A549 (cell line): ENCODE measurements at regions not wholly inside any gene's neighbourhood (a gene's known extent, or its start where the extent isn't known, plus 50 kb on each side); places are given as distances from the start of the nearest gene placed in this dataset.

Experiments used
- ATAC-seq, 2 experiments: fragments of 200-7000 bp in 1 of 2; fragments of >200 bp in 1 of 2; cut with Nextera tagmentation in 1 of 2; cut with Tn5 transposase in 1 of 2; 3 replicates each; pipeline versions ENCODE4 v1.8.0 to v1.9.1; 2018 to 2020; ENCODE audit warnings: mild to moderate bottlenecking in 1 of 2, moderate library complexity in 1 of 2
- CTCF ChIA-PET: fragments of 300-600 bp; sonication (Branson Sonifier 250); formaldehyde crosslinking; extraction: SDS; loops from one replicate; lab custom pipeline; 2021; ENCODE audit warnings: antibody characterized with exemption, inconsistent platforms; lab: Yijun Ruan, JAX
- POLR2A ChIA-PET: fragments of 350-600 bp; formaldehyde crosslinking; extraction: SDS; loops from one replicate; lab custom pipeline; 2021; ENCODE audit warnings: antibody characterized with exemption, inconsistent platforms; lab: Yijun Ruan, JAX
- DNase-seq, 2 experiments: peaks; one replicate each; pipeline versions ENCODE4 v3.0.0 to v3.0.0-alpha.2; 2011 to 2016; ENCODE audit warnings: low read depth in 1 of 2, low spot score in 1 of 2
- FAIRE-seq: peaks from 2 replicates; lab custom pipeline; 2011; peaks lifted over from hg19 to GRCh38; lab: Jason Lieb, UNC
- H3K27ac ChIP-seq, 2 experiments: fragments of >200 bp; sonication (Bioruptor Twin); formaldehyde crosslinking; 3 replicates each; pipeline ENCODE4 v1.5.1; 2016 to 2017
- H3K4me1 ChIP-seq: fragments of >200 bp; sonication (Bioruptor Twin); formaldehyde crosslinking; 3 replicates; pipeline ENCODE4 v1.6.1; 2016
- H3K4me2 ChIP-seq: fragments of >200 bp; sonication (Bioruptor Twin); formaldehyde crosslinking; 3 replicates; pipeline ENCODE4 v1.6.1; 2016
- H3K4me3 ChIP-seq: fragments of >200 bp; sonication (Bioruptor Twin); formaldehyde crosslinking; 3 replicates; pipeline ENCODE4 v1.5.1; 2016
- H3K9me3 ChIP-seq: fragments of >200 bp; sonication (Bioruptor Twin); formaldehyde crosslinking; 3 replicates; pipeline ENCODE4 v1.6.1; 2016
- CBX2 ChIP-seq: fragments of 200-600 bp; sonication (generic); IDR thresholded peaks from 2 replicates; pipeline ENCODE4 v1.6.1; 2016; ENCODE audit warnings: low read depth, mild to moderate bottlenecking, borderline replicate concordance
- CBX8 ChIP-seq: fragments of 200-600 bp; sonication (generic); IDR thresholded peaks from 2 replicates; pipeline ENCODE4 v1.6.1; 2016
- CHD4 ChIP-seq: fragments of 200-600 bp; sonication (generic); IDR thresholded peaks from 2 replicates; pipeline ENCODE4 v1.6.1; 2016; ENCODE audit warnings: antibody characterized with exemption, mild to moderate bottlenecking, borderline replicate concordance
- JUNB ChIP-seq: fragments of >200 bp; sonication (Bioruptor Twin); formaldehyde crosslinking; IDR thresholded peaks from 2 replicates; pipeline ENCODE4 v1.6.1; 2016
- KDM5A ChIP-seq: fragments of 200-600 bp; sonication (generic); IDR thresholded peaks from 2 replicates; pipeline ENCODE4 v1.6.1; 2016; ENCODE audit warnings: antibody characterized with exemption, mild to moderate bottlenecking
- NFE2L2 ChIP-seq: fragments of 150-350 bp; conservative IDR thresholded peaks from 2 replicates; pipeline ENCODE4 v1.6.1; 2014; ENCODE audit warnings: low read length
- NPAS2 ChIP-seq: fragments of 250-450 bp; sonication (Bioruptor Pico); IDR thresholded peaks from 2 replicates; pipeline ENCODE4 v1.8.0; 2022; ENCODE audit warnings: mild to moderate bottlenecking, moderate library complexity, borderline replicate concordance
- POLR2A ChIP-seq: IDR thresholded peaks from 2 replicates; pipeline ENCODE4 v1.6.1; 2012; ENCODE audit warnings: mild to moderate bottlenecking, low read length
- RAD21 ChIP-seq, 2 experiments: fragments of >200 bp in 1 of 2; sonication (Bioruptor Twin) in 1 of 2; formaldehyde crosslinking in 1 of 2; IDR thresholded peaks in 1 of 2; conservative IDR thresholded peaks in 1 of 2; 2 replicates in 1 of 2; 3 replicates in 1 of 2; pipeline ENCODE4 v1.6.1; 2012 to 2018; ENCODE audit warnings: inconsistent platforms in 1 of 2
- RARB ChIP-seq: fragments of 250-450 bp; sonication (Bioruptor Pico); IDR thresholded peaks from 2 replicates; pipeline ENCODE4 v1.8.0; 2021; ENCODE audit warnings: mild to moderate bottlenecking, moderate library complexity
- RCOR1 ChIP-seq: fragments of 150-350 bp; IDR thresholded peaks from 2 replicates; pipeline ENCODE4 v1.6.1; 2014; ENCODE audit warnings: antibody characterized with exemption, low read length, low read depth
- REST ChIP-seq: fragments of 200-600 bp; sonication (generic); IDR thresholded peaks from 2 replicates; pipeline ENCODE4 v1.6.1; 2016; ENCODE audit warnings: antibody characterized with exemption, mild to moderate bottlenecking, moderate library complexity
- RFX5 ChIP-seq: fragments of 450-650 bp; IDR thresholded peaks from 2 replicates; pipeline ENCODE4 v1.7.1; 2014; ENCODE audit warnings: antibody characterized with exemption, mild to moderate bottlenecking, moderate library complexity
- SMC3 ChIP-seq: fragments of >200 bp; sonication (Bioruptor Twin); formaldehyde crosslinking; IDR thresholded peaks from 3 replicates; pipeline ENCODE4 v1.6.1; 2018; ENCODE audit warnings: inconsistent platforms
- SREBF2 ChIP-seq: fragments of 450-650 bp; IDR thresholded peaks from 2 replicates; pipeline ENCODE4 v1.6.1; 2014; ENCODE audit warnings: mild to moderate bottlenecking, moderate library complexity
- ZC3H11A ChIP-seq: fragments of 450-650 bp; IDR thresholded peaks from 2 replicates; pipeline ENCODE4 v1.6.1; 2014; ENCODE audit warnings: antibody characterized with exemption, mild to moderate bottlenecking
- ZFP36 ChIP-seq: fragments of 450-650 bp; IDR thresholded peaks from 2 replicates; pipeline ENCODE4 v1.6.1; 2014; ENCODE audit warnings: borderline replicate concordance; ENCODE audit not compliant: partially characterized antibody
- ZNF302 ChIP-seq: fragments of 250-450 bp; sonication (Bioruptor Pico); IDR thresholded peaks from 2 replicates; pipeline ENCODE4 v1.9.0; 2021; ENCODE audit warnings: inconsistent platforms, mild to moderate bottlenecking, moderate library complexity
- WGBS: methylation state at CpG from one replicate; pipeline ENCODE4 v1.1.6; 2017; ENCODE audit errors: missing lambda C conversion rate; 5-methylcytosine and 5-hydroxymethylcytosine counted together
- TF ChIP-seq, protein P1 (sequence below): IDR thresholded peaks from 2 replicates; pipeline ENCODE4 v1.6.1; 2012; ENCODE audit warnings: low read depth, borderline replicate concordance
- TF ChIP-seq, protein P2 (sequence below): fragments of 150-350 bp; IDR thresholded peaks from 2 replicates; pipeline ENCODE4 v1.6.1; 2014; ENCODE audit warnings: low read depth, mild to moderate bottlenecking, low read length
- TF ChIP-seq, protein P3 (sequence below): fragments of 450-650 bp; IDR thresholded peaks from 2 replicates; pipeline ENCODE4 v1.6.1; 2014; ENCODE audit warnings: antibody characterized with exemption

GRCh38 chr2:150383587-150383986 lies 103.9 kb downstream of the RND3 start:
- TF ChIP-seq, protein P1, sequence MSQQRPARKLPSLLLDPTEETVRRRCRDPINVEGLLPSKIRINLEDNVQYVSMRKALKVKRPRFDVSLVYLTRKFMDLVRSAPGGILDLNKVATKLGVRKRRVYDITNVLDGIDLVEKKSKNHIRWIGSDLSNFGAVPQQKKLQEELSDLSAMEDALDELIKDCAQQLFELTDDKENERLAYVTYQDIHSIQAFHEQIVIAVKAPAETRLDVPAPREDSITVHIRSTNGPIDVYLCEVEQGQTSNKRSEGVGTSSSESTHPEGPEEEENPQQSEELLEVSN = no peak
- no peak for TF ChIP-seq CBX2
- no peak for TF ChIP-seq SREBF2
- TF ChIP-seq, protein P2, sequence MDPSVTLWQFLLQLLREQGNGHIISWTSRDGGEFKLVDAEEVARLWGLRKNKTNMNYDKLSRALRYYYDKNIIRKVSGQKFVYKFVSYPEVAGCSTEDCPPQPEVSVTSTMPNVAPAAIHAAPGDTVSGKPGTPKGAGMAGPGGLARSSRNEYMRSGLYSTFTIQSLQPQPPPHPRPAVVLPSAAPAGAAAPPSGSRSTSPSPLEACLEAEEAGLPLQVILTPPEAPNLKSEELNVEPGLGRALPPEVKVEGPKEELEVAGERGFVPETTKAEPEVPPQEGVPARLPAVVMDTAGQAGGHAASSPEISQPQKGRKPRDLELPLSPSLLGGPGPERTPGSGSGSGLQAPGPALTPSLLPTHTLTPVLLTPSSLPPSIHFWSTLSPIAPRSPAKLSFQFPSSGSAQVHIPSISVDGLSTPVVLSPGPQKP = no peak
- TF ChIP-seq CBX8 = no peak
- TF ChIP-seq POLR2A = no peak
- TF ChIP-seq, protein P3, sequence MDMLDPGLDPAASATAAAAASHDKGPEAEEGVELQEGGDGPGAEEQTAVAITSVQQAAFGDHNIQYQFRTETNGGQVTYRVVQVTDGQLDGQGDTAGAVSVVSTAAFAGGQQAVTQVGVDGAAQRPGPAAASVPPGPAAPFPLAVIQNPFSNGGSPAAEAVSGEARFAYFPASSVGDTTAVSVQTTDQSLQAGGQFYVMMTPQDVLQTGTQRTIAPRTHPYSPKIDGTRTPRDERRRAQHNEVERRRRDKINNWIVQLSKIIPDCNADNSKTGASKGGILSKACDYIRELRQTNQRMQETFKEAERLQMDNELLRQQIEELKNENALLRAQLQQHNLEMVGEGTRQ = no peak
- TF ChIP-seq KDM5A = no peak
- TF ChIP-seq ZNF302 (CRISPR knock-in tag) = no peak
- no peak for TF ChIP-seq RCOR1
- no peak for TF ChIP-seq SMC3
- TF ChIP-seq REST = no peak
- no peak for TF ChIP-seq NFE2L2
- TF ChIP-seq RFX5 = no peak
- no peak for TF ChIP-seq JUNB
- TF ChIP-seq RAD21 (conservative IDR thresholded peaks at IDR 0.05 in 1 of 2, IDR thresholded peaks at IDR 0.05 in 1 of 2) = no peak
- DNase-seq (no peak), FAIRE-seq (no peak), ATAC-seq (no peak)
- ChIA-PET POLR2A (no interaction called here), CTCF (interaction anchor here (0.6 to 1.1 kb wide), 2 partner anchors 10 to 1365 kb away, joined by 3 read pairs; no protein-coding TSS in a partner anchor)
- H3K27ac ChIP-seq = no peak overlapping the region
- H3K9me3 ChIP-seq = peaks cover 28% of the 10 kb centered on the region; the same call in 1 of the 3 replicates
- H3K4me1 ChIP-seq = no peaks in the 10 kb centered on the region
- H3K4me3 ChIP-seq = no peak overlapping the region
- no peak overlapping the region for H3K4me2 ChIP-seq

DNA sequence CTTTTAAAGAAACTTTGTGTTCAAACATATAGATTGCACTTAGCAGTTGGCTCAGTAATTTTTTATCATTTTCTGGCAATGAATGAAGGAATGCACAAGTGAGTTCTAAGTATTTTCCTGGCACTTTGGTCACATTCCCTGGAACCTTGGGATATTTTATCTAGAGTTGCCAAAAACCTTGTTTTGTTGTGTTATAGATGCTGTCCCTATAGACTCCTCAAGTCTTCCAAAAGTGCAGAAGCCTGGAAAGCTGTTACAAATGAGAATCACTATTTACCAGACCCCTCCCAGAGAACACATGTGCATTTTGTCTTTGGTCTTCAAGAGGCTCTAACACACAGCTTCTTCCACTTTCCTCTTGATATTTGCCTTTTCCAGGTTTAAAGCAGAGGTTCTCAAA lies 108.3 kb downstream of the RND3 start:
- ChIA-PET CTCF (no interaction called here), POLR2A (no interaction called here)
- Histone ChIP-seq H3K9me3 (peaks cover 8% of the 10 kb centered on the region; the same call in 1 of the 3 replicates), H3K4me1 (peaks cover 10% of the 10 kb centered on the region; the same call in 1 of the 3 replicates), H3K4me3 (no peak overlapping the region), H3K27ac (no peak overlapping the region)
- FAIRE-seq = no peak
- no peak for ATAC-seq
- TF ChIP-seq NPAS2 (CRISPR knock-in tag) = no peak
- TF ChIP-seq, all 56 proteins: peak for 0
- H3K4me2 ChIP-seq = no peak overlapping the region
- DNase-seq = no peak

GRCh38 chr2:150378686-150379085 lies 108.8 kb downstream of the RND3 start:
- no peak overlapping the region for H3K4me3 ChIP-seq
- ChIA-PET POLR2A (no interaction called here), CTCF (no interaction called here)
- no peak overlapping the region for H3K27ac ChIP-seq
- FAIRE-seq (no peak), DNase-seq (no peak), ATAC-seq (no peak)
- no peak overlapping the region for H3K4me2 ChIP-seq
- H3K4me1 ChIP-seq = peaks cover 10% of the 10 kb centered on the region; the same call in 1 of the 3 replicates
- peaks cover 6% of the 10 kb centered on the region; the same call in 1 of the 3 replicates for H3K9me3 ChIP-seq
- TF ChIP-seq ZFP36 (no peak), KDM5A (no peak), CHD4 (no peak), RARB (CRISPR knock-in tag) (no peak), ZC3H11A (no peak)
- 86% methylated on average over 1 of the region's 1 CpG for WGBS
